HFF-Myc (cell line): ENCODE measurements at regions not wholly inside any gene's neighbourhood (a gene's known extent, or its start where the extent isn't known, plus 50 kb on each side); places are given as distances from the start of the nearest gene placed in this dataset.

Experiments
- DNase-seq: peaks from one replicate; pipeline ENCODE4 v3.0.0-alpha.2; 2011; ENCODE audit warnings: low read depth; ENCODE audit errors: extremely low read depth
- H3K4me3 ChIP-seq: replicated peaks from 2 replicates; pipeline ENCODE4 v1.5.1; 2011; ENCODE audit warnings: low read depth, mild to moderate bottlenecking, control low read depth, low read length
- TF ChIP-seq, protein P1 (sequence below): IDR thresholded peaks from 2 replicates; pipeline ENCODE4 v1.5.1; 2012; ENCODE audit warnings: mild to moderate bottlenecking, low read depth, low read length, control low read depth; ENCODE audit errors: missing control alignments

DNA sequence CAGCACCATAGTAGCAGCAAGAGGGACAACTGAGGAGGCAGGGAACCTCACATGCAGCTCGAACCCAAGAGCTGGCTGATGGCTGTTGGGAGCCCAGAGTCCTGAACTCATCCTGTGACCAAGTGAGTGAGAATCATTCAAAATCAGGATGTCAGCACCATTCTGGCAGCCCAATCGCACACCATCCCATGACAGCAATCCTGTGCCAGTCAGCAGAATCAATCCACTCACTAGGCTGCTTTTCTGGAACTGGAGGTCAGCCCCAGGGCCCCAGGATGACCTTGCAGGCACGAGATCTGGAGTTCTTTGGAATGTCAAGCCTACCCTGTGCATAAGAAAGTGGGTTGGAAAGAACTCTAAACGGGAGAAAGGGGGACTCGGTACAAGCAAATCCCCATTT lies 67.8 kb upstream of the TAF11L2 start:
- no peak overlapping the region for H3K4me3 ChIP-seq
- DNase-seq = no peak
- TF ChIP-seq, protein P1, sequence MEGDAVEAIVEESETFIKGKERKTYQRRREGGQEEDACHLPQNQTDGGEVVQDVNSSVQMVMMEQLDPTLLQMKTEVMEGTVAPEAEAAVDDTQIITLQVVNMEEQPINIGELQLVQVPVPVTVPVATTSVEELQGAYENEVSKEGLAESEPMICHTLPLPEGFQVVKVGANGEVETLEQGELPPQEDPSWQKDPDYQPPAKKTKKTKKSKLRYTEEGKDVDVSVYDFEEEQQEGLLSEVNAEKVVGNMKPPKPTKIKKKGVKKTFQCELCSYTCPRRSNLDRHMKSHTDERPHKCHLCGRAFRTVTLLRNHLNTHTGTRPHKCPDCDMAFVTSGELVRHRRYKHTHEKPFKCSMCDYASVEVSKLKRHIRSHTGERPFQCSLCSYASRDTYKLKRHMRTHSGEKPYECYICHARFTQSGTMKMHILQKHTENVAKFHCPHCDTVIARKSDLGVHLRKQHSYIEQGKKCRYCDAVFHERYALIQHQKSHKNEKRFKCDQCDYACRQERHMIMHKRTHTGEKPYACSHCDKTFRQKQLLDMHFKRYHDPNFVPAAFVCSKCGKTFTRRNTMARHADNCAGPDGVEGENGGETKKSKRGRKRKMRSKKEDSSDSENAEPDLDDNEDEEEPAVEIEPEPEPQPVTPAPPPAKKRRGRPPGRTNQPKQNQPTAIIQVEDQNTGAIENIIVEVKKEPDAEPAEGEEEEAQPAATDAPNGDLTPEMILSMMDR = no peak

- TF ChIP-seq, protein P1 = no peak
- H3K4me3 ChIP-seq = no peak overlapping the region
- DNase-seq = no peak
These were observed 66.6 kb upstream of the TAF11L2 start for GRCh38 chr5:17431272-17432050.

DNA sequence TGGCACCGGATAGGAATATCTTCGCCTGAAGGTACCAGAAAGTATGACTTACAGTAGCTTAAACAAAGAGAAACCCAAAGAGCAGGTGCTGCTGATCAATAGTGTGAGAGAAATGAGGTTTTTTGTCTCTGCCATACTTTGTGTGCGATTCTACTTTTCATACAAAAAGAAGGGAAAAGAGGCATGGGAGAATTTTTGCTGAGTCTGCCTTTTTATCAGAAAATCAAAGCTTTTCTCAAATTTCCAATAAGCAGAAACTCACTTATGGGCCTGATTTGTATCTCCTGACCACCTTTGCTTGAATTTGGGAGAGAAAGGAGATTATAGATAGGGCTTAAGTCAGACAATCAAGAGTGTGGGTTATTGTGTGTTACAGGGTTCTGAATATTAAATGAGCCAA lies 65.5 kb upstream of the TAF11L2 start:
- H3K4me3 ChIP-seq = no peak overlapping the region
- no peak for DNase-seq
- TF ChIP-seq, protein P1 = no peak

DNA sequence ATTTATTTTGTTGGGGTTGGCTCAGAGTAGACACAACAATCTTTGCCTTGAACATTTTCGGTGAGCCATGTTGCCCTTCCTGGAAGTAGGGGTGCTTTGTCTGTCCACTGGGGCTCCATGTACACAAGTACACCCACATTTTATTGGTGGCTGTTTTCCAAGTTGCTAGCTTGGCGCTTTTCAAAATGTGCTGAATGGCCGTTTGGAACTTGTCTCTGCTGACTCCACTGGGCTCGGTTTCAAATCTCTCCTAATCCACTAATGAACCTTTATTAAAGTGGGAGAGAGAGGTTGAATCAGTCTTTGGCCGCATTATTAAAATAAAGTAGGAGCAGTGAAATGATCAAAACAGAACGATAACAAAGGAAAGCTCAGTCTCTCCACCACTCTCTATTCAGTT lies 64.6 kb upstream of the TAF11L2 start:
- TF ChIP-seq, protein P1 = no peak
- H3K4me3 ChIP-seq = no peak overlapping the region
- DNase-seq = no peak

DNA sequence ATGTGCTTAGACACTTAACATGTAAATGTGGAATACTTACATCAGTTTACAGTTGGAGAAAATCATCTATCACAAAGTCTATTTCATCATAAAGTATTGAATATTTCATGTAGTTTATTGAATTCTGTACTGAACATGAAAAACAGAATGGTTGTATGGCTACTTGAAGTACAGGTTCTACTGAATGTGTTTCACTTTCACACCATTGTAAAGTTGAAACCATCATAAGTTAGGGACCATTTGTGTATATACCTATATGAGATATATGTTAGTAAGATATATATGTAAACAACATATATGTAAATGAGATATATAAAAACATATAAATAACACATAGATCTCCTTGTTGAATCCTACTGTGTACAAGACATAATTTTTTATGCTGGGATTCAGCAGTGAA lies 63.0 kb upstream of the TAF11L2 start:
- TF ChIP-seq, protein P1 = no peak
- DNase-seq = no peak
- H3K4me3 ChIP-seq = no peak overlapping the region

DNA sequence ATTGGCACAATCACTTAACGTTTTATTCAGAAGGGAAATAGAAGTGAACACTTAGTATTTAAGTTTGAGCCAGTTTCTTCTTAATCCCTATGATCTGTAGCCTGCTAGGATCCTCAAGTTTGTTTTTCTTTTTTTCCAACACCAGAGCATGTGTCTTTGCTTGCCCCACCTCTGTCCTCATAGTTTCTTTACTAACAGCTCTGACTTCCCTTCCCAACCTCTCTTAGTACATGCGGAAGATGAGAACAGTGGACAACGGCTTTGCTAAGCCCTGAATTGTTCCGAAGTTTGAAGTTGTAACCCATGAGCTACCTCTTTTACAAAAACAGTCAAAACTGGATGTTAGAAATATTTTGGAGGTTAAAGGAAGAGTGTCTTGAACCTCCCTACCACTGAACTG lies 61.7 kb upstream of the TAF11L2 start:
- TF ChIP-seq, protein P1 = no peak
- H3K4me3 ChIP-seq = no peak overlapping the region
- no peak for DNase-seq
